OCI-LY7 (cell line): ENCODE measurements at regions not wholly inside any gene's neighbourhood (a gene's known extent, or its start where the extent isn't known, plus 50 kb on each side); places are given as distances from the start of the nearest gene placed in this dataset.

ENCODE experiments used
- CTCF ChIP-seq: fragments of 200-600 bp; sonication (generic); conservative IDR thresholded peaks from 2 replicates; pipeline ENCODE4 v1.5.1; 2014; ENCODE audit warnings: mild to moderate bottlenecking, antibody characterized with exemption, low read length, moderate library complexity, mixed read lengths
- EZH2phosphoT487 ChIP-seq: fragments of 200-600 bp; sonication (generic); IDR thresholded peaks from 2 replicates; pipeline ENCODE4 v1.6.1; 2018; ENCODE audit warnings: low read depth, borderline replicate concordance, mild to moderate bottlenecking, mixed run types, antibody characterized with exemption, low read length, moderate library complexity, mixed read lengths

GRCh38 chr14:105856676-105857219, 330.4 kb downstream of the TMEM121 start:
- TF ChIP-seq CTCF (no peak), EZH2phosphoT487 (no peak)
